ENCODE measurements at regions not wholly inside any gene's neighbourhood (a gene's known extent, or its start where the extent isn't known, plus 50 kb on each side); places are given as distances from the start of the nearest gene placed in this dataset.

GRCh38 chr4:55175779-55176231, 50.4 kb upstream of the KDR start:
- DNase-seq (ENCODE audit: low spot score) = no peak

- no peak for DNase-seq (ENCODE audit: low spot score)
These were observed 51.1 kb upstream of the KDR start for GRCh38 chr4:55176497-55176896.

GRCh38 chr4:55177461-55177860, 52.1 kb upstream of the KDR start:
- DNase-seq (ENCODE audit: low spot score) = no peak

GRCh38 chr4:55178226-55179005, 53.0 kb upstream of the KDR start:
- no peak for DNase-seq (ENCODE audit: low spot score)

- DNase-seq (ENCODE audit: low spot score) = no peak
These were observed 55.9 kb upstream of the KDR start for GRCh38 chr4:55181010-55182005.

- DNase-seq (ENCODE audit: low spot score) = no peak
These were observed 58.7 kb upstream of the KDR start for GRCh38 chr4:55183926-55184599.

GRCh38 chr4:55184600-55185523, 59.5 kb upstream of the KDR start:
- peak; percentile 66 for DNase-seq (ENCODE audit: low spot score)

- no peak for DNase-seq (ENCODE audit: low spot score)
These were observed 60.7 kb upstream of the KDR start for GRCh38 chr4:55186123-55186522.

- DNase-seq (ENCODE audit: low spot score) = no peak
These were observed 61.3 kb upstream of the KDR start for GRCh38 chr4:55186700-55187099.

GRCh38 chr4:55214172-55214571, 88.8 kb upstream of the KDR start:
- DNase-seq (ENCODE audit: low spot score) = no peak

- no peak for DNase-seq (ENCODE audit: low spot score)
These were observed 89.7 kb upstream of the KDR start for GRCh38 chr4:55215087-55215486.

- DNase-seq (ENCODE audit: low spot score) = peak; percentile 80
These were observed 91.7 kb upstream of the KDR start for GRCh38 chr4:55216863-55217635.

- DNase-seq (ENCODE audit: low spot score) = no peak
These were observed 92.6 kb upstream of the KDR start for GRCh38 chr4:55218041-55218440.

GRCh38 chr4:55237839-55238238, 108.2 kb upstream of the SRD5A3 start:
- DNase-seq (ENCODE audit: low spot score) = no peak

GRCh38 chr4:55238407-55238806, 107.6 kb upstream of the SRD5A3 start:
- no peak for DNase-seq (ENCODE audit: low spot score)

- DNase-seq (ENCODE audit: low spot score) = no peak
These were observed 104.6 kb upstream of the SRD5A3 start for GRCh38 chr4:55241461-55241860.

GRCh38 chr4:55242506-55242905, 103.5 kb upstream of the SRD5A3 start:
- no peak for DNase-seq (ENCODE audit: low spot score)

- no peak for DNase-seq (ENCODE audit: low spot score)
These were observed 98.5 kb upstream of the SRD5A3 start for GRCh38 chr4:55247521-55247920.

- DNase-seq (ENCODE audit: low spot score) = no peak
These were observed 97.3 kb upstream of the SRD5A3 start for GRCh38 chr4:55248756-55249155.

GRCh38 chr4:55249476-55249875, 96.6 kb upstream of the SRD5A3 start:
- no peak for DNase-seq (ENCODE audit: low spot score)
